ENCODE measurements at regions not wholly inside any gene's neighbourhood (a gene's known extent, or its start where the extent isn't known, plus 50 kb on each side); places are given as distances from the start of the nearest gene placed in this dataset.

- TF ChIP-seq CTCF (conservative IDR thresholded peaks at IDR 0.05; ENCODE audit: low read depth, low read length) (no peak), EZH2 (IDR thresholded peaks at IDR 0.05; ENCODE audit: low read length, unreplicated experiment) (no peak), EZH2phosphoT487 (IDR thresholded peaks at IDR 0.05; ENCODE audit: borderline replicate concordance, low read length) (no peak)
These were observed 61.4 kb upstream of the E2F3 start for GRCh38 chr6:20340068-20340848.
